HUES64 (cell line): ENCODE measurements at regions not wholly inside any gene's neighbourhood (a gene's known extent, or its start where the extent isn't known, plus 50 kb on each side); places are given as distances from the start of the nearest gene placed in this dataset.
"Not testable (repeated sequence)": the region's sequence is repeated elsewhere in the genome, so short reads cannot be mapped to it uniquely, and the experiment has no call there.

Experiments used
- H3K27ac ChIP-seq: 2 replicates; pipeline ENCODE4 v1.7.0; 2013; ENCODE audit warnings: low read depth, low read length, inconsistent platforms
- H3K27me3 ChIP-seq: 2 replicates; pipeline ENCODE4 v1.6.1; 2013; ENCODE audit warnings: mild to moderate bottlenecking, low read length; ENCODE audit not compliant: insufficient read depth
- H3K36me3 ChIP-seq: 2 replicates; pipeline ENCODE4 v1.6.1; 2013; ENCODE audit warnings: mild to moderate bottlenecking, low read length; ENCODE audit not compliant: insufficient read depth
- H3K4me1 ChIP-seq: 2 replicates; pipeline ENCODE4 v1.6.1; 2013; ENCODE audit warnings: mild to moderate bottlenecking, low read length, moderate library complexity; ENCODE audit not compliant: insufficient read depth
- H3K4me3 ChIP-seq: 2 replicates; pipeline ENCODE4 v1.5.1; 2013; ENCODE audit warnings: mild to moderate bottlenecking, low read length, moderate library complexity
- H3K9ac ChIP-seq: 2 replicates; pipeline ENCODE4 v1.6.1; 2013; ENCODE audit warnings: mild to moderate bottlenecking, low read depth, low read length
- H3K9me3 ChIP-seq: 2 replicates; pipeline ENCODE4 v1.6.1; 2013; ENCODE audit warnings: low read depth, low read length; ENCODE audit not compliant: insufficient read depth
- WGBS: fragments of 150-250, 120-280 bp; methylation state at CpG from one replicate; pipeline ENCODE4 v1.1.7; 2013; ENCODE audit warnings: missing lambda C conversion rate; 5-methylcytosine and 5-hydroxymethylcytosine counted together

DNA sequence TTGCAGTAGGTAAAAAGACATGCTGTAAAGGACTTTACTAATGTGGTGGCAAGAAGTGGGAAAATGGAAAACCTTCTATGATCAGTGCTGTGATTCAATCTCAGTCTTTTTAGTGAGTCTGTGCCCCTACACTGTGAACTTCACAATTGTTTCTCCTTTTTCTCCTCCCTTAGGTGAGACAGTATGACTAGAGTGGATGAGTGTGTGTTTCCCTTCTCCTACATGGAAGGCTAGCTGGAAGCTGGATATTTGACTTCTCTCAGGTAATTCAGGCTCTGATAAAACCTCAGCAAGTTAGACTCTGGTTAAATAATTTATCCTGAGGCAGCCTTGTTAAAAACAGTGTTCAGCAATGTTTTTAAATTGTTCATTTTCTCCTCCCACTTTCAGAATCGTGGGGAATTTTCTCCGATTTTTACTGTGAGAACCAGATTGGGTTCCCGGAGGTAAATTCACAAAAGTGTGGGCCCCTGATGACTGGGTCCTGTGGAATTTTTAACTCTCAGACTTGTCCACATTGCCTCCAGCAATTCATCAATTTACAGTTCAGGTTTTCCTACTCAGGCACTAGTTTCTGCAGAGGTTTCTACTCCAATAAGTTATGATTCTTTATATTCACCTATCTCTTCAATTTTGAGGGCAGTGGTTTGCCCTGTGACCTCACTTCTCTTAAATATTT is 149.1 kb upstream of the PIK3R1 start:
- H3K4me1 ChIP-seq, result no peaks in the 10 kb centered on the region
- 87% methylated on average over 3 of the region's 3 CpGs for WGBS
- H3K27me3 ChIP-seq, result no peaks in the 10 kb centered on the region
- H3K4me3 ChIP-seq, result no peak overlapping the region
- H3K27ac ChIP-seq, result no peak overlapping the region
- H3K9me3 ChIP-seq, result peaks cover 3% of the 10 kb centered on the region; the same call in 1 of the 2 replicates
- no peak overlapping the region for H3K9ac ChIP-seq
- no peaks in the 10 kb centered on the region for H3K36me3 ChIP-seq

DNA sequence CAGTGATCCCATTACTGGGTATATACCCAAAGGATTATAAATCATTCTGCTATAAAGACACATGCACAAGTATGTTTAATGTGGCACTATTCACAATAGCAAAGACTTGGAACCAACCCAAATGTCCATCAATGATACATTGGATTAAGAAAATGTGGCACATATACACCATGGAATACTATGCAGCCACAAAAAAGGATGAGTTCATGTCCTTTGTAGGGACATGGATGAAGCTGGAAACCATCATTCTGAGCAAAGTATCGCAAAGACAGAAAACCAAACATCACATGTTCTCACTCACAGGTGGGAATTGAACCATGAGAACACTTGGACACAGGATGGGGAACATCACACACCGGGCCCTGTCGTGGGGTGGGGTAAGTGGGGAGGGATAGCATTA is 150.2 kb upstream of the PIK3R1 start:
- H3K9ac ChIP-seq, H3K27me3 ChIP-seq, H3K27ac ChIP-seq, H3K4me3 ChIP-seq, H3K36me3 ChIP-seq, H3K4me1 ChIP-seq, H3K9me3 ChIP-seq: not testable (repeated sequence)
- 93% methylated on average over 3 of the region's 3 CpGs for WGBS

DNA sequence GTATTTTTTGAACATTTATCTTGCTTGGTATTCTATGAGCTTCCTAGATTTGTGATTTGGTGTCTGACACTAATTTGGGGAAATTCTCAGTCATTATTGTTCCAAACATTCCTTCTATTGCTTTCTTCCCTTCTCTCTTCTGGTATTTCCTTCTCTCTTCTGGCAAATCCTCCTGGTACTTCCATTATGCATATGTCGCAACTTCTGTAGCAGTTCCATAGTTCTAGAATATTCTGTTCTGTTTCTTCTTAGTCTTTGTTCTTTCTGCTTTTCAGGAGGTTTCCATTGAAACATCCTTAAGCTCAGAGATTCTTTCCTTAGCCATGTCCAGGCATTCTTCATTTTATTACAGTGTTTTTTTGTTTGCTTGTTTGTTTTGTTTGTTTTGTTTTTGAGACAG is 155.2 kb upstream of the PIK3R1 start:
- Histone ChIP-seq H3K36me3 (no peaks in the 10 kb centered on the region), H3K9me3 (no peaks in the 10 kb centered on the region), H3K4me1 (no peaks in the 10 kb centered on the region), H3K9ac (no peak overlapping the region), H3K4me3 (no peak overlapping the region), H3K27ac (no peak overlapping the region), H3K27me3 (no peaks in the 10 kb centered on the region)
- 100% methylated on average over 1 of the region's 1 CpG for WGBS

DNA sequence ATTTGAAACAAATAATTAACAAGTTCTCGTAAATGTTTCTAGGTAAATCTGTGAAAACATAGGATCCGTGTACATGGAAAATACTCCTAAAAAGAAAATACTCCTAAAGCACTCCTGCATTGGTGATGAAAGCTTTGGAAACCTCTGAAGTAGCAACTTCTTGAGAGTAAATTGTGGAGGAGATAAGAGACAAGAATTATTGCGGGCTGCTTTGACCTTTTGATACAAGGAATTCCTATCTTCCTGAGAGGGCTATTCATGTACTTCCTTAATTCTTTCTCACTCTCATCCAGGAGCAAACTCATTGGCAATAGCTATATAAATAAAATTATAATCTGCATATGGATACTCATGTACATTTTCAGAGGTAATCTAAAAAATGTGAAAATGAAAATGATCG is 158.4 kb upstream of the PIK3R1 start:
- no peak overlapping the region for H3K9ac ChIP-seq
- no peaks in the 10 kb centered on the region for H3K36me3 ChIP-seq
- H3K27ac ChIP-seq, result no peak overlapping the region
- no peaks in the 10 kb centered on the region for H3K27me3 ChIP-seq
- H3K4me3 ChIP-seq, result no peak overlapping the region
- H3K9me3 ChIP-seq, result no peaks in the 10 kb centered on the region
- H3K4me1 ChIP-seq, result no peaks in the 10 kb centered on the region; the same call in 1 of the 2 replicates
- WGBS, result 98% methylated on average over 3 of the region's 4 CpGs

DNA sequence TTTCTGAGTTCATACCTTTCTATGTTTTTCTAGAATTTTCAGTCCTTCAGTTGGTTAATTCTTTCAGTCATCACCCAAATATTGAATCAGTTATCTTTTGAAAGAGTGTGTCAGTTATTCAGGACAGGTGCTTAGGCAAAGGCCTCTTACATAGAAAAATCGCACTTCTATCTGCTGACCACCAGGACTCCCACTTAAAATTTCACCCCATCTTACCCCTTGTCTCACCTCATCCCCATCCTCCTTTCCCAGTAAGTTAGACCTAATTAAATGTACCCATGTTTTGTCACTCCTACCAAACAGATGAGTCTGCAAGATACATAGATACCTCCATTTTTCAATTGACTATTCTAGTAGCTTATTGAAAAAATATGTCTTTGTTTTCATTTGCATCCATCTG is 159.9 kb upstream of the PIK3R1 start:
- Histone ChIP-seq H3K9me3 (no peaks in the 10 kb centered on the region), H3K36me3 (no peaks in the 10 kb centered on the region), H3K27me3 (no peaks in the 10 kb centered on the region), H3K4me3 (no peak overlapping the region), H3K4me1 (no peaks in the 10 kb centered on the region; the same call in 1 of the 2 replicates), H3K27ac (no peak overlapping the region), H3K9ac (no peak overlapping the region)
- 92% methylated on average over 1 of the region's 1 CpG for WGBS

DNA sequence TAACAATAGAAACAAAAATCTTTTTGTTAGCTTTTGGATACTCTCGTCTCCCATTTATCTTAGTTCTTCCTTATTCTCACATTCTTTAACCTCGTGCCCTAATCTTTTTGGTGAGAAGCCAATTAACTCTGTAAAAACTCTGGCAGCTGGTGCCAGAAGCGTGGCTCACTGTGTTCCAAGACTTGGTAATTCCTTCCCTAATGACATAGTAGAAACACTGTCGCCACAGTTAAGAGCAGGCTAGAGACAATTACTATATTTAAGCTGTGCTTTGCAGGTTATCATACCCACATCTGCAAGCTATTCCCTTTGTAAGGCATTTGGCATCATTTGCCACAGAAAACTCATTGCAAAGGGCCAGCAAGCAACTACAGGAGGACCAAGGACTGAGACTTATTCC is 160.9 kb upstream of the PIK3R1 start:
- WGBS, result 65% methylated on average over 4 of the region's 4 CpGs
- H3K27ac ChIP-seq, result no peak overlapping the region

DNA sequence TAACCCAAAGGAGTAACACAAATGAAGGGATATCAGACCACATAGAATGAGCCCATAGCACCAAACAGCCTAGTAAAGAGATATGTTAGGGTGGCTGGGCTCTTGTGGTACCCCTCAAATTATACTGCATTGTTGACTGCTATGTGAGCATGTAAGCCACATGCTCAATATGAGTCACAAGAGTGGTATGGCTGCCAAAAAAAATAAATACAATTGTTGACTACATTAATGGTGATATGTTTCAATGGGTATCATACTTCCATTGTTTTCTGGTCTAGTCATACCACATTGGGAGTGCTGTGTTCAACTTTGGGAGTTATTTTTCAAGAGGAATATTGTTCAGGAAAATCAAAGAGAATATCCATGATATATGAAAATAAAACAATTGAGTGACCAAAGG is 162.4 kb upstream of the PIK3R1 start:
- no peak overlapping the region for H3K4me3 ChIP-seq
- H3K36me3 ChIP-seq, result no peaks in the 10 kb centered on the region
- no peak overlapping the region for H3K9ac ChIP-seq
- no peak overlapping the region for H3K27ac ChIP-seq
- H3K9me3 ChIP-seq, result peaks cover 14% of the 10 kb centered on the region; the same call in 1 of the 2 replicates
- no peaks in the 10 kb centered on the region; the same call in 1 of the 2 replicates for H3K4me1 ChIP-seq
- no peaks in the 10 kb centered on the region for H3K27me3 ChIP-seq

More for the DNA sequence above, 160.9 kb upstream of the PIK3R1 start:
- Histone ChIP-seq H3K36me3 (no peaks in the 10 kb centered on the region), H3K9me3 (0 out of 2 replicates have a peak, but pooled peaks cover 2% of the 10 kb centered on the region), H3K4me1 (no peaks in the 10 kb centered on the region; the same call in 1 of the 2 replicates), H3K27me3 (no peaks in the 10 kb centered on the region), H3K4me3 (no peak overlapping the region), H3K9ac (no peak overlapping the region)

DNA sequence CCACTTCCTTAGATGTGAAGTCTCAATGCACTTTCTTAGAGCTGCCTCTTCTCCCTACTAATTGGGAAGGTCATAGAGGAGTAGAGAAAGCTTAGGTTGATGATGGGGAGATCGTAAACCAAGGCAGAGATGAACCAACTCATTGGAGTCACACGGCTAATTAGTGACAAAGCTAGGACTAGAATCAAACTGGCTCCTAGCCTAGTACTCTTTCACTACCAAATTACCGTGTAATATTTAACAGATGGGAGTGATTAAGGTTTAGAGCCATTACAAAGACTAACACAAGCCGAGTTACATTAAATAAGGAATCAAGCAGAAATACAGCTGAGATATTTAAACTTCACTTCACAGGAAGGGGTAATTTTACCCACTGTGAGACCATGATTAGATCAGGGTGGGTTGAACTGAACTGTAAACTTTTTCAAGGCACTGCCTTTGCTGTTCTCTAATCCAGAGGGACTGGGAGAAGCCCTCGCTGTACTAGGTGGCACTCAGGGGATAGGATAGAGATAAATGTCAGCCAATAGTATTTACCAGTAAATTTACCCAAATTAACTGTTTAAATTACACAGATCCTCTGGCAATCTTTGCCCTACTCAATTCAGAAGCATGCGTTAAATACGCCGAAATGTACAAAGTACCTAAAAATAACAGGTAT is 166.4 kb upstream of the PIK3R1 start:
- no peak overlapping the region for H3K4me3 ChIP-seq
- peaks cover 32% of the 10 kb centered on the region for H3K9me3 ChIP-seq
- no peaks in the 10 kb centered on the region for H3K36me3 ChIP-seq
- no peaks in the 10 kb centered on the region for H3K27me3 ChIP-seq
- H3K4me1 ChIP-seq, result no peaks in the 10 kb centered on the region
- H3K9ac ChIP-seq, result no peak overlapping the region
- WGBS, result 97% methylated on average over 6 of the region's 8 CpGs
- no peak overlapping the region for H3K27ac ChIP-seq

DNA sequence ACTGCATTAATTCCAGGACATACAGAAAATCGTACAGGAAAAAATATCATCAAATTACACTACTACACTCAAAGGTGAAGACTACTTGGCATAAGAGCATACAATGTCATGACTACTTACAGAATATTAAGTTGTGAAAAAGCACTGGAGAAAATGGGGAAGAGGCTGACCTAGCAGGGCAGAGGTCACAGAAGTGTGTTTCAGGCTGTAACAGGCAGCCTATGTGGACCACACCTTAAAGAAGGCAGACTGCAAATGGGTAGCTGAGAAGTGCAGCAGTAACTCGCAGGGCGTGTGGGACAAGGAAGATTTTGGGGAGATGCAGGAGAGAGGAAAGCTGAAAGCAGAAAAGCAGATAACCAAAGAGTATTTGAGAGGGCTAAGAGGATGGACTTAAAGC is 167.0 kb upstream of the PIK3R1 start:
- H3K9me3 ChIP-seq, result peaks cover 32% of the 10 kb centered on the region
- H3K4me3 ChIP-seq, result no peak overlapping the region
- WGBS, result 95% methylated on average over 3 of the region's 3 CpGs
- H3K36me3 ChIP-seq, result no peaks in the 10 kb centered on the region
- H3K4me1 ChIP-seq, result no peaks in the 10 kb centered on the region
- no peaks in the 10 kb centered on the region for H3K27me3 ChIP-seq
- no peak overlapping the region for H3K27ac ChIP-seq
- no peak overlapping the region for H3K9ac ChIP-seq

DNA sequence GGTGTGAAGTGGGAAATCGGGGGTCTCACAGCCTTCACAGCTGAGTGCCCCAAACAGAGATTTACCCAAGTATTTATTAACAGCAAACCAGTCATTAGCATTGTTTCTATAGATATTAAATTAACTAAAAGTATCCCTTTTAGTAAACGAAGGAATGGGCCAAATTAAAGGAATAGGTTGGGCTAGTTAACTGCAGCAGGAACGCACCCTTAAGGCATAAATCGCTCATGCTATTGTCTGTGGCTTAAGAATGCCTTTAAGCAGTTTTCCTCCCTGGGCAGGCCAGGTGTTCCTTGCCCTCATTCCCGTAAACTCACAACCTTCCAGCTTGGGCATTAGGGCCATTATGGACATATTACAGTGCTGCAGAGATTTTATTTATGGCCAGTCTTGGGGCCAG is 167.5 kb upstream of the PIK3R1 start:
- H3K4me1 ChIP-seq, H3K27ac ChIP-seq, H3K9ac ChIP-seq, H3K4me3 ChIP-seq, H3K36me3 ChIP-seq, H3K27me3 ChIP-seq: not testable (repeated sequence)
- H3K9me3 ChIP-seq, result peaks cover 32% of the 10 kb centered on the region
- WGBS, result 95% methylated on average over 4 of the region's 5 CpGs

DNA sequence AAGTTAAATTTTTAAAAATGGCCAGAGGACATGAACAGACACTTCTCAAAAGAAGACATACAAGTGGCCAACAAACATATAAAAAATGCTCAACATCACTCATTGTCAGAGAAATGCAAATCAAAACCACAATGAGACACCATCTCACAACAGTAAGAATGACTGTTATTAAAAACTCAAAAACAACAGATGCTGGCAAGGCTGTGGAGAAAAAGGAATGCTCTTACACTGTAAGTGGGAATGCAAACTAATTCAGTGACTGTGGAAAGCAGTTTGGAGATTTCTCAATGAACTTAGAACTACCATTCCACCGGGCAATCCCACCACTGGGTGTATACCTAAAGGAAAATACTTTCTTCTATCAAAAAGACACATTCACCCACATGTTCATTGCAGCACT is 168.5 kb upstream of the PIK3R1 start:
- 93% methylated on average over 1 of the region's 1 CpG for WGBS
- H3K4me1 ChIP-seq, result peaks cover 3% of the 10 kb centered on the region; the same call in 1 of the 2 replicates
- peaks cover 32% of the 10 kb centered on the region for H3K9me3 ChIP-seq
- no peak overlapping the region for H3K4me3 ChIP-seq
- no peak overlapping the region for H3K27ac ChIP-seq
- no peaks in the 10 kb centered on the region for H3K36me3 ChIP-seq
- H3K27me3 ChIP-seq, result no peaks in the 10 kb centered on the region
- no peak overlapping the region for H3K9ac ChIP-seq
